ENCODE measurements at regions not wholly inside any gene's neighbourhood (a gene's known extent, or its start where the extent isn't known, plus 50 kb on each side); places are given as distances from the start of the nearest gene placed in this dataset.

- DNase-seq, result no peak
These were observed 277.9 kb upstream of the E2F7 start for GRCh38 chr12:77343291-77343690.

GRCh38 chr12:77342253-77342652, 276.9 kb upstream of the E2F7 start:
- DNase-seq, result no peak

- DNase-seq, result no peak
These were observed 274.2 kb upstream of the E2F7 start for GRCh38 chr12:77339610-77340009.

- no peak for DNase-seq
These were observed 272.0 kb upstream of the E2F7 start for GRCh38 chr12:77337362-77337761.

- DNase-seq, result no peak
These were observed 269.4 kb upstream of the E2F7 start for GRCh38 chr12:77334806-77335205.

GRCh38 chr12:77328326-77328725, 263.0 kb upstream of the E2F7 start:
- DNase-seq, result no peak

GRCh38 chr12:77325511-77326236, 260.3 kb upstream of the E2F7 start:
- DNase-seq, result no peak

- peak; percentile 82 for DNase-seq
These were observed 259.5 kb upstream of the E2F7 start for GRCh38 chr12:77324763-77325468.

- no peak for DNase-seq
These were observed 259.0 kb upstream of the E2F7 start for GRCh38 chr12:77324416-77324762.

- no peak for DNase-seq
These were observed 258.5 kb upstream of the E2F7 start for GRCh38 chr12:77323788-77324415.

- DNase-seq, result no peak
These were observed 253.8 kb upstream of the E2F7 start for GRCh38 chr12:77319166-77319565.

- DNase-seq, result no peak
These were observed 250.0 kb upstream of the E2F7 start for GRCh38 chr12:77315407-77315806.

- DNase-seq, result no peak
These were observed 249.1 kb upstream of the E2F7 start for GRCh38 chr12:77314378-77315052.

- no peak for DNase-seq
These were observed 242.7 kb upstream of the E2F7 start for GRCh38 chr12:77308056-77308455.

GRCh38 chr12:77300811-77301210, 235.4 kb upstream of the E2F7 start:
- no peak for DNase-seq

- no peak for DNase-seq
These were observed 234.7 kb upstream of the E2F7 start for GRCh38 chr12:77299910-77300669.

GRCh38 chr12:77299001-77299400, 233.6 kb upstream of the E2F7 start:
- DNase-seq, result no peak

- DNase-seq, result no peak
These were observed 228.6 kb upstream of the E2F7 start for GRCh38 chr12:77294016-77294415.

- no peak for DNase-seq
These were observed 209.6 kb upstream of the E2F7 start for GRCh38 chr12:77274926-77275325.

- no peak for DNase-seq
These were observed 208.5 kb upstream of the E2F7 start for GRCh38 chr12:77273898-77274297.

GRCh38 chr12:77256956-77257355, 191.6 kb upstream of the E2F7 start:
- no peak for DNase-seq

GRCh38 chr12:77253321-77253720, 188.0 kb upstream of the E2F7 start:
- no peak for DNase-seq

- no peak for DNase-seq
These were observed 186.4 kb upstream of the E2F7 start for GRCh38 chr12:77251799-77252198.

All from NCI-H345 (cell line).